Ishikawa (cell line): ENCODE measurements at regions not wholly inside any gene's neighbourhood (a gene's known extent, or its start where the extent isn't known, plus 50 kb on each side); places are given as distances from the start of the nearest gene placed in this dataset.

ENCODE experiments used
- CEBPB ChIP-seq: IDR thresholded peaks from 2 replicates; pipeline ENCODE4 v1.6.1; 2012
- CREB1 ChIP-seq: IDR thresholded peaks from 2 replicates; pipeline ENCODE4 v1.6.1; 2012; ENCODE audit warnings: low read depth
- EGR1 ChIP-seq: IDR thresholded peaks from 2 replicates; pipeline ENCODE4 v1.6.1; 2012
- EP300 ChIP-seq: IDR thresholded peaks from 2 replicates; pipeline ENCODE4 v1.6.1; 2012; ENCODE audit warnings: borderline replicate concordance
- FOXM1 ChIP-seq: IDR thresholded peaks from 2 replicates; pipeline ENCODE4 v1.6.1; 2012; ENCODE audit warnings: low read depth, borderline replicate concordance
- NFIC ChIP-seq: IDR thresholded peaks from 2 replicates; pipeline ENCODE4 v1.6.1; 2012
- RAD21 ChIP-seq: IDR thresholded peaks from 2 replicates; pipeline ENCODE4 v1.6.1; 2012; ENCODE audit warnings: low read depth
- TAF1 ChIP-seq: IDR thresholded peaks from 2 replicates; pipeline ENCODE4 v1.6.1; 2012; ENCODE audit warnings: low read depth, mild to moderate bottlenecking
- TCF12 ChIP-seq: IDR thresholded peaks from 2 replicates; pipeline ENCODE4 v1.6.1; 2012; ENCODE audit warnings: low read depth
- TF ChIP-seq, protein P1 (sequence below): IDR thresholded peaks from 2 replicates; pipeline ENCODE4 v1.6.1; 2012; ENCODE audit warnings: low read depth, mild to moderate bottlenecking
- TF ChIP-seq, protein P2 (sequence below): IDR thresholded peaks from 2 replicates; pipeline ENCODE4 v1.6.1; 2012

DNA sequence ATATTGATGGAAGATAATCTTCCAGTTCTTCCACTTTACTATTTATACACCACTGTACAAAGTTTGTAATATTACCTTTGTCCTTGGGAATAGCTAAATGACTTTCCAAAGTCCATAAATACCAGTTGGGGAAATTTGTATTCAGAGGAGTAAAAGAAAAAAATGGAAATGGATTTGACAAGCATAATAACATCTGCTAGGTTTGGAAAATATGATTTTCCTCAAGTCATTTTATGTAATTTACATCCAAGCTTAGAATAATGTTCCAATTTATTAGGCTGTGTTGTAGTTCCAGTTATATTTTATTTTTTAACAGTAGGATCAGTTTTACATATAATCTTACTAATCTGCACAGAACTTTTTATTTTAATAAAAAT is 563.0 kb upstream of the PKDCC start:
- TF ChIP-seq RAD21 (no peak), CEBPB (no peak), FOXM1 (no peak), NFIC (no peak), EGR1 (no peak), EP300 (no peak), TAF1 (no peak), CREB1 (no peak), TCF12 (no peak)
- TF ChIP-seq, protein P1, sequence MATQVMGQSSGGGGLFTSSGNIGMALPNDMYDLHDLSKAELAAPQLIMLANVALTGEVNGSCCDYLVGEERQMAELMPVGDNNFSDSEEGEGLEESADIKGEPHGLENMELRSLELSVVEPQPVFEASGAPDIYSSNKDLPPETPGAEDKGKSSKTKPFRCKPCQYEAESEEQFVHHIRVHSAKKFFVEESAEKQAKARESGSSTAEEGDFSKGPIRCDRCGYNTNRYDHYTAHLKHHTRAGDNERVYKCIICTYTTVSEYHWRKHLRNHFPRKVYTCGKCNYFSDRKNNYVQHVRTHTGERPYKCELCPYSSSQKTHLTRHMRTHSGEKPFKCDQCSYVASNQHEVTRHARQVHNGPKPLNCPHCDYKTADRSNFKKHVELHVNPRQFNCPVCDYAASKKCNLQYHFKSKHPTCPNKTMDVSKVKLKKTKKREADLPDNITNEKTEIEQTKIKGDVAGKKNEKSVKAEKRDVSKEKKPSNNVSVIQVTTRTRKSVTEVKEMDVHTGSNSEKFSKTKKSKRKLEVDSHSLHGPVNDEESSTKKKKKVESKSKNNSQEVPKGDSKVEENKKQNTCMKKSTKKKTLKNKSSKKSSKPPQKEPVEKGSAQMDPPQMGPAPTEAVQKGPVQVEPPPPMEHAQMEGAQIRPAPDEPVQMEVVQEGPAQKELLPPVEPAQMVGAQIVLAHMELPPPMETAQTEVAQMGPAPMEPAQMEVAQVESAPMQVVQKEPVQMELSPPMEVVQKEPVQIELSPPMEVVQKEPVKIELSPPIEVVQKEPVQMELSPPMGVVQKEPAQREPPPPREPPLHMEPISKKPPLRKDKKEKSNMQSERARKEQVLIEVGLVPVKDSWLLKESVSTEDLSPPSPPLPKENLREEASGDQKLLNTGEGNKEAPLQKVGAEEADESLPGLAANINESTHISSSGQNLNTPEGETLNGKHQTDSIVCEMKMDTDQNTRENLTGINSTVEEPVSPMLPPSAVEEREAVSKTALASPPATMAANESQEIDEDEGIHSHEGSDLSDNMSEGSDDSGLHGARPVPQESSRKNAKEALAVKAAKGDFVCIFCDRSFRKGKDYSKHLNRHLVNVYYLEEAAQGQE: no peak
- TF ChIP-seq, protein P2, sequence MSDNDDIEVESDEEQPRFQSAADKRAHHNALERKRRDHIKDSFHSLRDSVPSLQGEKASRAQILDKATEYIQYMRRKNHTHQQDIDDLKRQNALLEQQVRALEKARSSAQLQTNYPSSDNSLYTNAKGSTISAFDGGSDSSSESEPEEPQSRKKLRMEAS: no peak
